HL-60 (cell line): ENCODE measurements at regions not wholly inside any gene's neighbourhood (a gene's known extent, or its start where the extent isn't known, plus 50 kb on each side); places are given as distances from the start of the nearest gene placed in this dataset.

Source experiments
- DNase-seq, 2 experiments: peaks; one replicate each; pipeline ENCODE4 v3.0.0-alpha.2; 2010 to 2020; ENCODE audit warnings: low read depth in 1 of 2, low spot score in 1 of 2
- H3K27ac ChIP-seq: fragments of 250-450 bp; sonication (Bioruptor Pico); replicated peaks from 2 replicates; pipeline ENCODE4 v1.5.1; 2020; ENCODE audit warnings: mild to moderate bottlenecking, moderate library complexity
- H3K27me3 ChIP-seq: fragments of 250-450 bp; sonication (Bioruptor Pico); 2 replicates; pipeline ENCODE4 v1.5.1; 2021; ENCODE audit warnings: mild to moderate bottlenecking, moderate library complexity; ENCODE audit not compliant: insufficient read depth, poor library complexity, severe bottlenecking
- H3K4me3 ChIP-seq: replicated peaks from 2 replicates; pipeline ENCODE4 v1.5.1; 2011; ENCODE audit warnings: mild to moderate bottlenecking, control low read depth, low read length; ENCODE audit not compliant: insufficient read depth
- GABPA ChIP-seq: IDR thresholded peaks from 2 replicates; pipeline ENCODE4 v1.6.1; 2012; ENCODE audit warnings: low read depth
- POLR2AphosphoS5 ChIP-seq: IDR thresholded peaks from 2 replicates; pipeline ENCODE4 v1.6.1; 2012; ENCODE audit warnings: low read depth
- SPI1 ChIP-seq: IDR thresholded peaks from 2 replicates; pipeline ENCODE4 v1.6.1; 2012; ENCODE audit warnings: low read depth, mild to moderate bottlenecking, borderline replicate concordance
- TF ChIP-seq, protein P1 (sequence below): IDR thresholded peaks from one replicate; pipeline ENCODE4 v1.5.1; 2011; ENCODE audit warnings: low read length, control low read depth, inconsistent platforms; ENCODE audit not compliant: insufficient read depth
- TF ChIP-seq, protein P2 (sequence below): IDR thresholded peaks from 2 replicates; pipeline ENCODE4 v1.6.1; 2012; ENCODE audit warnings: low read depth; ENCODE audit not compliant: insufficient replicate concordance

DNA sequence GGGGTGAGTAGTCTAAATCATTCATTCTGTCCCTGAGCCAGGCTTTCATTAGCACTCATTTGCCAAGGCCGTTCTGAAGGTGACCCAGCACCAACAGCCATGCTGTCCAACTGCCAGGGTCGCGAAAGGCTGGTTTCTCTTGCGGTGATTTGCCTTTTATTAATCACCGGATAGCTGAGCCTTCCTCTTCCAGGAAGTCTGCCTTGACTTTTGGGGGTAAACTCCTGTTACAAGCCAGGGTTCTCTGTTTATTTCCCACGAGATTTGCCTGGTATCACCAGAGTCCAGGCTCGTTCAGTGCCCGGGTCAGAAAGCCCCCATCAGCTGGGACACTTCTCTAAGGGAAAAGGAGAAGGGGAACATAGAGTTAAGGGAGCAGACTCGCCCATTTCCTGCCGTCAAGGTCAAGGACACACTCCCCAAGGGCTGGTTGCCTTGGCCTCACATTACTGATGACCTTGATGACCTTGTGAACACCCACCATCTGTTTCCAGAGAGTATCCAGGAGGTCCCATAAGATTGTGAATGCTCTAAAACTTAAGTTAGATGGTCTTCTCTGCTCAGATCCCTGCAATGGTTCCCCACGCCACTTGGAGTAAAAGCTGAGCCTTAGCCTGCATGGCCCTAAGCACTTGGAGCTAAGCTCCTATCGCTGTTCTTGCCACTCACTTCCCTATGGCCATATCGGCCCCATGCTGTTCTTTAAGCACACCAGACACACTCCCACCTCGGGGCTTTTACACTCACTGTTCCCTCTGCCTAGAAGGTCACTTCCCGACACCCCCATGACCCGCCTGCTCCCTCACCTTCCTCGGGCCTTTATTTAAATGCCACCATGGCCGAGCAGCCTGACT, 96.0 kb upstream of the EPCAM start:
- H3K27ac ChIP-seq, result no peak overlapping the region
- no peak for DNase-seq
- TF ChIP-seq, protein P1, sequence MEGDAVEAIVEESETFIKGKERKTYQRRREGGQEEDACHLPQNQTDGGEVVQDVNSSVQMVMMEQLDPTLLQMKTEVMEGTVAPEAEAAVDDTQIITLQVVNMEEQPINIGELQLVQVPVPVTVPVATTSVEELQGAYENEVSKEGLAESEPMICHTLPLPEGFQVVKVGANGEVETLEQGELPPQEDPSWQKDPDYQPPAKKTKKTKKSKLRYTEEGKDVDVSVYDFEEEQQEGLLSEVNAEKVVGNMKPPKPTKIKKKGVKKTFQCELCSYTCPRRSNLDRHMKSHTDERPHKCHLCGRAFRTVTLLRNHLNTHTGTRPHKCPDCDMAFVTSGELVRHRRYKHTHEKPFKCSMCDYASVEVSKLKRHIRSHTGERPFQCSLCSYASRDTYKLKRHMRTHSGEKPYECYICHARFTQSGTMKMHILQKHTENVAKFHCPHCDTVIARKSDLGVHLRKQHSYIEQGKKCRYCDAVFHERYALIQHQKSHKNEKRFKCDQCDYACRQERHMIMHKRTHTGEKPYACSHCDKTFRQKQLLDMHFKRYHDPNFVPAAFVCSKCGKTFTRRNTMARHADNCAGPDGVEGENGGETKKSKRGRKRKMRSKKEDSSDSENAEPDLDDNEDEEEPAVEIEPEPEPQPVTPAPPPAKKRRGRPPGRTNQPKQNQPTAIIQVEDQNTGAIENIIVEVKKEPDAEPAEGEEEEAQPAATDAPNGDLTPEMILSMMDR, result no peak
- H3K4me3 ChIP-seq, result no peak overlapping the region
- H3K27me3 ChIP-seq, result no peaks in the 10 kb centered on the region

DNA sequence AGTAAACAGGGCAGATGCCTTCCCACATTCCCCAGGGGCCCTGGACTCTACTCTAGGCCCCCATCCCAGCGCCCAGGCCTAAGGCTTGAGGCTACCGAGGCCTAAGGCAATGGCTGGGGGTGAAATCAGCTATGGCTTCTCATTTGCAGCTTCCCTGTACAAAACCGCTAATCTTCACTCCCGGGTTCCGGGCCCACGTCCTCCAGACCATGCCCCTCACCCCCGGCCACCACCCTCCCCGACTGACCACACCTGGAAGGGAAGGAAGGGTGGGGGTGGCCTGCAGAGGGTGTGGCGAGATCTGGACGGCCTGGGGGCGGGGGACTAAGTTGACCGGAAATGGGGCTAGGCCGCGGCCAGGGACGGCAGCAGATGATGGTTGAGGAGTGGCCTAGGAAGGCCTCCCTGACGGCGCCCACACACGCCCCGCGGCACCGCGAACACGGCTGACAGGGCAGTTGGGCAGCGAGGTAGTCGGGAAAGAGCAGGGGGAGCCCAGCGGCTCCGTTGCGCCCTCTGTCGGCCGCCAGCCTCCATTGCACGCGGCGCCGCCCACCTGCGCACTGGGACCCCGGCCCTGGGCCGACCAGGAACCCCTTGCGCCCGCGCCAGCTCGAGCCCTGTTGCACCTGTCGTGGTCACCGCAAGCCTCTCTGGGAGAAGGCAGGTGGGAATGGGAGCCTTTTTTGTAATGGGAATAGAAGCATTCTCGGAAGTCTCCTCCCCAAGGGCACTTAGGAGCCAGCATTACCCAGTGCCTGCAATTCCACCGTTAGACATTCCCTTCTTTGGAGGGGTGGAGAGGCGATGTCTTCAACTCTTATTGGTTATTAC, 95.9 kb upstream of the CALM2 start:
- Histone ChIP-seq H3K27me3 (no peaks in the 10 kb centered on the region), H3K27ac (no peak overlapping the region), H3K4me3 (peak overlapping the region; percentile 47)
- TF ChIP-seq, protein P1, result peak; percentile 80
- TF ChIP-seq, protein P2, sequence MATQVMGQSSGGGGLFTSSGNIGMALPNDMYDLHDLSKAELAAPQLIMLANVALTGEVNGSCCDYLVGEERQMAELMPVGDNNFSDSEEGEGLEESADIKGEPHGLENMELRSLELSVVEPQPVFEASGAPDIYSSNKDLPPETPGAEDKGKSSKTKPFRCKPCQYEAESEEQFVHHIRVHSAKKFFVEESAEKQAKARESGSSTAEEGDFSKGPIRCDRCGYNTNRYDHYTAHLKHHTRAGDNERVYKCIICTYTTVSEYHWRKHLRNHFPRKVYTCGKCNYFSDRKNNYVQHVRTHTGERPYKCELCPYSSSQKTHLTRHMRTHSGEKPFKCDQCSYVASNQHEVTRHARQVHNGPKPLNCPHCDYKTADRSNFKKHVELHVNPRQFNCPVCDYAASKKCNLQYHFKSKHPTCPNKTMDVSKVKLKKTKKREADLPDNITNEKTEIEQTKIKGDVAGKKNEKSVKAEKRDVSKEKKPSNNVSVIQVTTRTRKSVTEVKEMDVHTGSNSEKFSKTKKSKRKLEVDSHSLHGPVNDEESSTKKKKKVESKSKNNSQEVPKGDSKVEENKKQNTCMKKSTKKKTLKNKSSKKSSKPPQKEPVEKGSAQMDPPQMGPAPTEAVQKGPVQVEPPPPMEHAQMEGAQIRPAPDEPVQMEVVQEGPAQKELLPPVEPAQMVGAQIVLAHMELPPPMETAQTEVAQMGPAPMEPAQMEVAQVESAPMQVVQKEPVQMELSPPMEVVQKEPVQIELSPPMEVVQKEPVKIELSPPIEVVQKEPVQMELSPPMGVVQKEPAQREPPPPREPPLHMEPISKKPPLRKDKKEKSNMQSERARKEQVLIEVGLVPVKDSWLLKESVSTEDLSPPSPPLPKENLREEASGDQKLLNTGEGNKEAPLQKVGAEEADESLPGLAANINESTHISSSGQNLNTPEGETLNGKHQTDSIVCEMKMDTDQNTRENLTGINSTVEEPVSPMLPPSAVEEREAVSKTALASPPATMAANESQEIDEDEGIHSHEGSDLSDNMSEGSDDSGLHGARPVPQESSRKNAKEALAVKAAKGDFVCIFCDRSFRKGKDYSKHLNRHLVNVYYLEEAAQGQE, result no peak
- DNase-seq, result peak; percentile 35 to 39

DNA sequence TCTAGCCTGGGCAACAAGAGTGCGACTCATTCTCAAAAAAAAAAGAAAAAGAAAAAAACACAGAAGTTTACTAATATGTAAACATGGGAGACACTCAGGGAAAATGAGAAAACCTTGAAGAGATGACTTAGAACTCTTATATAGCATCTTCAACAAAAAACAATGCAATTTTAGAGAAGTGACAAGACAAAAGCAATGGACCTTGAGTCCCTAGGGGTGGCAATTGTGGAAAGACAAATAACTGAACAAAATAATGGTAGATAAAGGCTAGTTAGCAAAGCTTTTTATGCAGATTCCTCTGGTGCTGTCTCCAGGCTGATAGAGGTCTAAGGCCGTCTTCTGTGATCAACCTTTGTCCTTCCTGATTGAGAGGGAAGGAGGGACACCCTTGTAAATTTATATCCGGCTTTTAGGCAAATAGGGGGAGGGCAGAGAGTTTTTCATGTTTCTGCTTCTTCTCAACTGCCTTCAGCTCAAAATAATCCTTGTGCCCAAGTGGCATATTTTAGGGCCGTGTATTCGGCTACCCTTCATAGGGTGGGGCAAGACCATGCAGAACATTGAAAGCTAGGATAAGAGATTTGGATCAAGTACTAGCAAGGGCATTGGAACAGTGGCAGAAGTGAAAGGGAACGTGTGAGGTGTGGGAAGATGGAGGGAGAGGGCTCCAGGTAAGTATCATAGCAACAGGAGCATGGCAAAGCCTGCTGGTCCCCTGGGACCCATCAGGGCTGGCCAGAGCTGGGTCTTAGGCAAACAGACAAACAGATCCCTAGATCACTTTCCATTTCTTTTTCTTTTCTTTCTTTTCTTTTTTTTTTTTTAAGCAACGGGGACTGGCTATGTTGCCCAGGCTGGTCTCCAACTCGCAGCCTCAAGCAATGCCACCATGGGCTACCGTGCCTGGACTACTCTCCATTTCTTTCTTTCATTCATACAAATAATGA, 95.0 kb upstream of the CALM2 start:
- H3K27ac ChIP-seq, result no peak overlapping the region
- no peak for DNase-seq
- H3K27me3 ChIP-seq, result no peaks in the 10 kb centered on the region
- no peak for TF ChIP-seq SPI1
- TF ChIP-seq, protein P1, result no peak
- TF ChIP-seq POLR2AphosphoS5, result no peak
- TF ChIP-seq GABPA, result no peak
- TF ChIP-seq, protein P2, result no peak
- no peak overlapping the region for H3K4me3 ChIP-seq
